GM21529 (cell line): ENCODE measurements at regions not wholly inside any gene's neighbourhood (a gene's known extent, or its start where the extent isn't known, plus 50 kb on each side); places are given as distances from the start of the nearest gene placed in this dataset.

Source experiments
- ATAC-seq: cut with Tn5 transposase; IDR thresholded peaks from one replicate; pipeline ENCODE4 v1.9.1; 2021; ENCODE audit not compliant: unreplicated experiment

- no peak for ATAC-seq
Observed at GRCh38 chr7:132072873-132073272, 503.4 kb downstream of the PLXNA4 start.

GRCh38 chr7:132072165-132072564 lies 504.1 kb downstream of the PLXNA4 start:
- no peak for ATAC-seq

- no peak for ATAC-seq
Observed at GRCh38 chr7:132069306-132069705, 507.0 kb downstream of the PLXNA4 start.

GRCh38 chr7:132066761-132067171 lies 509.5 kb downstream of the PLXNA4 start:
- no peak for ATAC-seq

- ATAC-seq = no peak
Observed at GRCh38 chr7:132065989-132066603, 509.7 kb upstream of the PODXL start.

- ATAC-seq = no peak
Observed at GRCh38 chr7:132065193-132065988, 509.0 kb upstream of the PODXL start.

- ATAC-seq = no peak
Observed at GRCh38 chr7:132063800-132064199, 507.4 kb upstream of the PODXL start.

- ATAC-seq = no peak
Observed at GRCh38 chr7:132061937-132062336, 505.5 kb upstream of the PODXL start.

- peak; percentile 75 for ATAC-seq
Observed at GRCh38 chr7:132059141-132059540, 502.7 kb upstream of the PODXL start.

GRCh38 chr7:132055336-132056120 lies 499.1 kb upstream of the PODXL start:
- no peak for ATAC-seq

GRCh38 chr7:132053871-132054270 lies 497.4 kb upstream of the PODXL start:
- ATAC-seq = no peak

- no peak for ATAC-seq
Observed at GRCh38 chr7:132051311-132051710, 494.9 kb upstream of the PODXL start.

- no peak for ATAC-seq
Observed at GRCh38 chr7:132049462-132050304, 493.3 kb upstream of the PODXL start.

- ATAC-seq = no peak
Observed at GRCh38 chr7:132045481-132045980, 489.1 kb upstream of the PODXL start.

- ATAC-seq = no peak
Observed at GRCh38 chr7:132045002-132045401, 488.6 kb upstream of the PODXL start.

GRCh38 chr7:132044247-132044646 lies 487.8 kb upstream of the PODXL start:
- no peak for ATAC-seq

- ATAC-seq = no peak
Observed at GRCh38 chr7:132041108-132041507, 484.7 kb upstream of the PODXL start.

GRCh38 chr7:132035517-132036362 lies 479.3 kb upstream of the PODXL start:
- ATAC-seq = no peak

GRCh38 chr7:132034748-132035416 lies 478.5 kb upstream of the PODXL start:
- ATAC-seq = no peak
